NCI-H1436 treated with DMSO at 0.1 percent for 48 hours (cell line): ENCODE measurements at regions not wholly inside any gene's neighbourhood (a gene's known extent, or its start where the extent isn't known, plus 50 kb on each side); places are given as distances from the start of the nearest gene placed in this dataset.

Source experiments
- DNase-seq: peaks from one replicate; lab custom pipeline; 2025; lab: John Stamatoyannopoulos, UW

GRCh38 chr3:59698091-59698490 is 648.3 kb upstream of the CFAP20DC start:
- no peak for DNase-seq

DNA sequence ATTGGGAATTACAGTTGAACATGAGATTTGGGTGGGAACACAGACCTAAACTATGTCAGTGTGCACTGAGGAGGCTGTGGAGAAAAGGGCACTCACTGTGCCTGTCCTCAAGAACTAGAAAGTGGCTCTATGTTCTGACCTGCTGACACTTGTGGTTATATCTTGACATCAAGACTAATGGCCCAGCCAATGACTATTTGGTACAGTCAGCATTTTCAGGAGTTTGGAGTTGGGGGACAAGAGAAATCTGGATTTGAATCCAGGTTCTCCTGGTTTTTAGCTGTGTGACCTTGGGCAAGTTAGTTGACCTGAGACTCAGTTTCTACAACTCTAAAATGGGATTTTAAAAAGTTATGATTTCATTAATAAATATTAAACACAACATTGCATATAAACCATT is 647.0 kb upstream of the CFAP20DC start:
- no peak for DNase-seq

DNA sequence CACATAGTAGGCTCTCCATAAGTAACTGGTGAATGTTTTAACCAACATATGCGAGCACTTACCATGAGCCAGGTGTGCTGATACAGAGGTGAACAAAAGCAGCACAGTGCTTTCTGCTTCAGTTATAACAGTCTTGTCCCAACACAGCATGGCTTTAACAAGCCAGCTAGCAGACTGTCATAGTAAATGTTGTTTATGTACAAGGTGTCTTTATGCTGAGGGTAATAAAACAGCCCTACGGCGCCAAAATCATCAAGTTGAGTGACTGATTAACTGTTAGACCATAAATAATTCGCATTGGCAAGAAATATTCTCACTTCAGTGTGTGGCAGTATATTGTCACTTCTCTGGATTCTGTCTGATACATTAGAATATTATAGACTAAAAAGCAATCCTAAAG is 646.0 kb upstream of the CFAP20DC start:
- no peak for DNase-seq

DNA sequence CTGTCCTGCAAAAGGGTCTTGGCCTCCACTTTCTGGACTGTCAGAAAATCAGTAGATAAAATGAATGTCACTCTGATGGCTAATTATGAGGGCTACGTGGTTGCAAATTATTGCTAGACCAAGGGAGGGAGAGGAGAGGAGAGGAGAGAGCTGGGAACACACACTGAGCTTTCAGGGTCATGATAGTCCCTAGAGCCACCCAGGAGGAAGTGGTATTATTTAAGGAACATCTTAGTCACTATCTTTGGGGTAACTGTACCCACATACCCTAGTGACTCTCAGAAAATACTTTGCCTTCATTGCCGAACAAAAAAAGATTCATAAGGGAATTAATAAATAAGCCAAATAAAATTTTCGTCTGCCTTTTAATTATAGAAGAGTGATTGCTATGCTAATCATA is 642.3 kb upstream of the CFAP20DC start:
- no peak for DNase-seq

- DNase-seq = no peak
Measured at GRCh38 chr3:59690886-59691285, 641.1 kb upstream of the CFAP20DC start.

- DNase-seq = no peak
Measured at GRCh38 chr3:59688636-59689035, 638.8 kb upstream of the CFAP20DC start.

DNA sequence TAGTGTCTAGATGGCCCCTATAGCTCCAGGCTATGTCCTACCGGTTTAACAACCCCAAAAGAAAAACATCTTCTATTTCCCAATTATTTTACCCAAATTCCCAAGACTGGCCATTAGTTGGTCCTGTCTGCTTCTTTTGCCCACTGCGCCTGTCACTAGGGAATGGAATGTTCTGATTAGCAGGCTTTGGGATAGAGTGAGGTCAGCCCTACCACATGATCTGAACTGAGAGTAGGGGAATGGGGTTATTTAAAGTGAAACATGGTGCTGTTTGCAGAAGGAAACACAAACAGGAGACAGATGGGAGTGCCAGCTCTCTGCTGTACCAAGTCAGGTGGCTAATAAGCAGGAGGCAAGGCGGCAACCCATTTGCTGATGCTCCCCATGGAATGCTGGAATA is 635.6 kb upstream of the CFAP20DC start:
- no peak for DNase-seq

DNA sequence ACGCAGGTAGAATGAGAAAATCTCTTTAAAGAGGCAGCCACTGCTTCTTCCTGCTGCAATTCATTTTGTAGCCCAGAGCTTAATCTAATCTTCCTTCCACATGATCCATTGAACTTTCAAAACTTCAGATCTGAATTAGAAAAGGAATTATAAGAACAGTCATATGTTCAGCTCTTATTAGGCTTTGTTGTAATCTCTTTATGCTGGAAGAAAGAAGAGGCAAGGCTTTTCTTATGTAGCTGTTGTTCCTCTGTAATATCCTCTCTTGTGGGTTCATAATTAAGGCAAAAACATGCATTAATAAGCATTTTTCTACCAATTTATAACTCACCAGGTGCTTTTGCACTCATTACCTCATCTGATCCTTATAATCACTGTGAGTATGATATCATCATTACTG is 634.9 kb upstream of the CFAP20DC start:
- DNase-seq = no peak

DNA sequence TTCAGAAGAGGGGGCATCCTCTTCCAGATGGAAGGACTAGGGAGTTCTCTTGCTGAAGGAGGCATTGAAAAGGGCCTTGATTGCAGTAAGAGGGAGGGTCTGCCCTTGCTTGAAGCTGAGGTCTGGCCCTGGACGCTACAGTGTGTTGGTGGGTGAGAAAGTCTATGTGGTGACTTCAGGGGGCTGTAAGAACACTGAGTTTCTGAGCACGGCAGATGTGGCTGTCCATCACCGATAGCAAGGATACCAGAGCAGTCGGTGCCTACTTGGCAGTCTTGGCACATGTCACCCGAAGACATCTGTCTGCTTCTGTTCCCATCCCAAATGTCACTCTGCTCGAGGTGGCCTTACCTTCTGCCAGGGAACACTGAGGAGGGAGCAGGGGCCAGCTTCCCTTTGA is 631.1 kb upstream of the CFAP20DC start:
- DNase-seq = no peak

DNA sequence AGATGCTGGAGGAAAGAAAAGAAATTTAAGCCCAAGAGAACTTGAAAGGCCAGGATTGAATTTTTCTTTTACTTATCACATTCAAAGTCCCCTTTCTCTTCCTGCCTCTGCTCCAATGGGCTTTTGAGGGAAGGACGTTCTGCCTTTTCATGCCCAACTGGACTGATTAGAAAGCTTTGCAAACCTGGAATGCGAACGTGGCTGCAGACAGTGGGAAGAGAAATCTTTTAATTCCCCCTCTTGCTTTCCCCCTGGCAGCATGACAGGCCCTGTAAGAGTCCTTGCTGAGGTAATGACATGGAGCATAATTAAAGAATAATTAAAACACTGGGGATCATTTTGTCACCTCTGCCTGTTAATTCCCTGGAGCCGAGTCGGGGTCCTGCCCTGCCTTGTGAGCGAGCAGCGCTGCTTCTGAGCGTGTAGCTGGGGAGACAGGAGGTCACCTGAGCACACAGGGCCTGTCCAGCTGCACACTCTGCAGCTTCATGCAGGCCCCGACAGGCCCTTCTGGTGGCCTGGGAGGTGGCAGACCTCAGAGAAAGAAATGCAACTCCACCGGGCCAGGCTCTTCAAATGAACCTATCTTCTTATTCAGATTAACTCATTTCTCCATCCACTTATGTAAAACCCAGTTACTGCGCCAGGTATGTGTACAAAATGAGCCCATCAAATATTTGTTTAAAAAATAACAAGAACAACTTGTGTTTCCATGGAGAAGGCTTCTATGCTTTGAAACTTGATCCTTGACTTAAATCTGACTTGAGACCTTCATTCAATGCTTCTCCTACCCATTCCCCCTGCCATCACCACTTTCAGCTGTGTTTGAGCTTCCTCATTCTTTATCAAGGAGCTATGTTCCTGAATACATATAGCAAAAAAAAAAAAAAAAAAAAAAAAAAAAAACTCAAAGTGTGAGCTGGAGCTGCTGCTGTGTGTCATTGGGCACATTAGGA is 628.2 kb upstream of the CFAP20DC start:
- DNase-seq = no peak

- no peak for DNase-seq
Measured at GRCh38 chr3:59675495-59675894, 625.7 kb upstream of the CFAP20DC start.

DNA sequence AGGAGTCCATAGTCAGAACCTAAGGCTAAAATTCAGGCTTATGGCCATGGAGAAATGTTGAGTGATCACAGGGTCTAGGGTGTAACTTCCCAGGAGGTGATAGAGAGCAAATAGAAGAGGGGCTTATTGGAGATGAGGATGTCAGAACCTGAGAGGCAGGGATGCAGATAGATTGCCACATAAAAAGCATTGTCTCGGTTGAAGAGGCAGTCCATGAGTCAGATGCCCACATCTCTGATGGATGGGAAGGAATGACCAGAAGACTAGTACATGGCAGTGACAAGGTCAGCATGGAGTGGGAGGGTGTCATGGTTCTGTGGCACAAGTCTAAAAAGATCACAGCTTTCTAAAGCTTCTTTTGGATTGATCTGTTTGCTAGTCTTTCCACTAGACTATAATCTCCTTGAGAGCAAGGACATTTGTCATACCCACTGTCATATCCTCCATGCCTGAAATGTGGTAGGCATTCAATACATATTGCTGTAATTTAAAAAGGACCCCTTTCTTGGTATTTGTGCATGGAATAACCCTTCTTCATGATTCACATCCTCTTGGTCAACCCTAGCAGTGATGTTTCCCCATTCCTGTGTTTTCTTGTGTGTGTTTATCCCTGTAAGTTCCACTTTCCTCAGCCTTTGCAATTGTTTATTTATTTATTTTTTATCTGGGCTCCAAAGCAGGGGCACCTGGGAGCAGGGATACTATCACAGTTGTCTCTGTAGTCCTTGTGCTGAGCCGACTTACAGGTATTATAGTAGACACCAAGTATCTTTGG is 613.4 kb upstream of the CFAP20DC start:
- no peak for DNase-seq

GRCh38 chr3:59660852-59661625 is 611.2 kb upstream of the CFAP20DC start:
- no peak for DNase-seq

GRCh38 chr3:59660376-59660775 is 610.6 kb upstream of the CFAP20DC start:
- DNase-seq = no peak

- DNase-seq = no peak
Measured at GRCh38 chr3:59659755-59660154, 609.9 kb upstream of the CFAP20DC start.

GRCh38 chr3:59658866-59659265 is 609.0 kb upstream of the CFAP20DC start:
- no peak for DNase-seq

DNA sequence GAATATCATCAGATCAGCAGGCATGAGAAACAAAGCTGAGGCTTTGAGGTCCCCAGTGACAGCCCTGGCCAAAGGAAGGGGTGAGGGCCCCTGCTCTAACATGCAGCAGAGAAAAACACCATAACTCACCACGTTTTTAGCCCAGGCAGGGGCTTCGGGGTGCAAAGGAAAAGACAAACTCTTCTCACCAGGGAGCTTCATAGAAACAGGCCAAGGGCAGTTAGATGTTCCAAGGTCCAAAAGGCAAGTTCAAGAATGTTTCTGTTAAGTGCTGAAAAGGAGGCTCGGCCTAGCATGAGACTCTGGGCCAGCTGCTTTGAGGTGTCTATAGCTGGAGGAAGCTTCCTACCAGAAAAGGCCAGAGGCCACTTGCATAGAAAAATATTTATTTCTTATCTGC is 608.4 kb upstream of the CFAP20DC start:
- DNase-seq = no peak

DNA sequence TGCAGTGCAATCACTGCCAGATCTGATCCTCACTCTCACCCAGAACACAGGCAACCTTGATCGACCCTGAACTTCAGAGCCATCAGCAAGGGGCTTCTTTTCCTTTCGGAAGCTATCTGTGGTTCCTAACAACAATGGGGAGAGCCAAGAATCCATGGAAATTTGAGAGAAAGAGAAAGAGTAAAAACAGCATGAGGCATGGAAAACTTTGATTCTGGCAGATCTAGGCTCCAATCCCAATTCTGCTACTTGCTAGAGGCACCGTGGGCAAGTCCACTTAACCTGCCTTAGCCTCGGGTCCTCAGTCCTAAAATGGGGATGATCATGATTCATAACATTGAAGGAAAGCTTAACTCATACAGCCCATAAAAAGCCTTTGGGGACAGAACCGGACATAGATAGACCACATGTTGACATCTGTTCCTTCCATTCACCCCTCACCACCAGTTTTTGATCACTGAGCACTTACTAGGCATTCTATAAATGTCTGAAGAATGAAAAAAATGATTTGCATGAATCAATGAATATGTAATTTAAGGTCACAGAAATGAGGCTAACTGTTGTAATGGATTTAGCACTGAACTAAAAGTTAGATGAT is 605.7 kb upstream of the CFAP20DC start:
- DNase-seq = no peak

- DNase-seq = no peak
Measured at GRCh38 chr3:59654480-59655417, 604.9 kb upstream of the CFAP20DC start.

DNA sequence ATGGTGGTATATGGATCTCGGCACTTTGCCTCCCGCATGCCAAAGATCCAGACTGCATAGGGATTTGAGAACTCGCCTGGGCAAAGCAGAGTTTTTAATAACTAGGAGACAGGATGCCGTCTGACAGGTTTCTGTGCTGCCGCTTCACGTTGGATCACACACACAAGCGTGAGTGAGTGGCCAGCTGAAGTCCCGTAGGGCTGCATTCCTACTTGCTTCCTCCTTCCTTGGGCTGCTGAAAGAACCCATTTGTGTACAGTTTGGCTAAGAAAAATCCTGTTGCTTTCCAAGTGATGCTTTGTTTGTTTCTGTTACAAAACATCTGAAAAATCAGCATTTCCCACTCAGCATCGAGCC is 604.3 kb upstream of the CFAP20DC start:
- no peak for DNase-seq
